Activated naive CD8-positive, alpha-beta T cell treated with anti-CD3 and anti-CD28 coated beads for 36 hours (primary cell): ENCODE measurements at regions not wholly inside any gene's neighbourhood (a gene's known extent, or its start where the extent isn't known, plus 50 kb on each side); places are given as distances from the start of the nearest gene placed in this dataset.

Experiments
- DNase-seq: peaks from one replicate; pipeline ENCODE4 v3.0.0; 2021
- H3K27ac Mint-ChIP-seq: one replicate; pipeline ENCODE4 v1.8.0; 2022; ENCODE audit warnings: mild to moderate bottlenecking, moderate library complexity, mixed read lengths
- H3K27me3 Mint-ChIP-seq: one replicate; pipeline ENCODE4 v1.8.0; 2022; ENCODE audit warnings: mild to moderate bottlenecking, mixed read lengths
- H3K36me3 Mint-ChIP-seq: one replicate; pipeline ENCODE4 v1.8.0; 2021; ENCODE audit warnings: mild to moderate bottlenecking, mixed read lengths
- H3K4me1 Mint-ChIP-seq: one replicate; pipeline ENCODE4 v1.8.0; 2021; ENCODE audit warnings: mixed read lengths
- H3K4me3 Mint-ChIP-seq: one replicate; pipeline ENCODE4 v1.8.0; 2022; ENCODE audit warnings: mild to moderate bottlenecking, moderate library complexity, mixed read lengths
- H3K9me3 Mint-ChIP-seq: one replicate; pipeline ENCODE4 v1.8.0; 2022; ENCODE audit warnings: mixed read lengths

DNA sequence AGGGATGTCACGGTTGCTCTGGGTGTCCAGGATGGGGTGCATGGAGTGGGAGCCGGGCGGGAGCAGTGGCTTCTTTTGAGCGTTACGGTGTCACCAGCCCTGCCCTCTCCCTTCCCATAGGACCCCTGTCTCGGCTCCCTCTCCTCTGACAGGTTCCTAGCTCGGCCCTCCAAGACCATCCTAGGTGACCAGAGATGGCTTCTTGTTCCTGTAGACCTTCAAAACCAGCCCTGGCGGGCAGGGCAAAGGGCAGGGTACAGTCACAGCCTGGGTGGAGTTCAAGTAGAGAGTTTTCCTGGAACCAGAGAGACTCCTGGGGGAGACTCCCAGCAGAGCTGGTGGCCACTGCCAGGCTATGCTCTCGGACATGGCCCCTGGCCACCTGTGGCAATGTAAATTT is 345.6 kb upstream of the AJAP1 start:
- H3K9me3 Mint-ChIP-seq: peaks cover 4% of the 10 kb centered on the region

DNA sequence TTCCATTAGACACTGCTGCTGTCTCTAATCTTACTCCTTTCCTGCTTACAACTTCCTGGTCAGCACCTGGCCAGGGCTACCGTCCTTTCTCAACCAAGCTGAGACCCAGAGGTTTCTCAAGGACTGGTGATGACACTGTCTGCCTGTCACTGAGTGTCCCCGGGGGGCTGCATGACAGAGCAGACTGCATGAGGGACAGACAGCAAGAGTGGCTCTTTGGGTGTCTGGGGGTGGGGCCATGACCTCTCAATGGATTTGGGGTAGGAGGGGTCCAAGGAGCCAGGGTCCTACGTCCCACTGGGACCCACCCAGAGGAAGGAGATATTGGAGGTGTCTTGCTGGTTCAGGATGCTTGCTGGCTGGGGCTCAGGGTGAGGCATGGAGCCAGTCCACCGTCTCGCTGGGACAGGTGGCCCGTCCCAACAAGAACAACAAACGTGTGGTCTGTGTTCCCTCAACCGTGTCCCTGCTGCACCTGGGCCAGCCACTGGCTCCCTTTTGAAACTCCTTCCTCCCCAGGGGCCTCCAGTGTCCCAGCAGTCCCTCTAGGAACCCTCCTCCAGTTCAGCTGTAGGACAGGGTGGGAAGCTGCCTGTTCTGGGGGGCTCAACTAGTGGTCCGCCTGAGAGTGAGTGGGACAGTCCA is 344.6 kb upstream of the AJAP1 start:
- H3K9me3 Mint-ChIP-seq: peaks cover 8% of the 10 kb centered on the region
- H3K27me3 Mint-ChIP-seq: no peaks in the 10 kb centered on the region
- DNase-seq: no peak
- no peaks in the 10 kb centered on the region for H3K4me1 Mint-ChIP-seq
- no peaks in the 10 kb centered on the region for H3K36me3 Mint-ChIP-seq
- H3K27ac Mint-ChIP-seq: no peak overlapping the region
- no peak overlapping the region for H3K4me3 Mint-ChIP-seq

More for the DNA sequence above, 345.6 kb upstream of the AJAP1 start:
- H3K36me3 Mint-ChIP-seq: no peaks in the 10 kb centered on the region
- no peak for DNase-seq
- H3K4me3 Mint-ChIP-seq: no peak overlapping the region
- H3K27ac Mint-ChIP-seq: no peak overlapping the region
- no peaks in the 10 kb centered on the region for H3K27me3 Mint-ChIP-seq
- no peaks in the 10 kb centered on the region for H3K4me1 Mint-ChIP-seq

DNA sequence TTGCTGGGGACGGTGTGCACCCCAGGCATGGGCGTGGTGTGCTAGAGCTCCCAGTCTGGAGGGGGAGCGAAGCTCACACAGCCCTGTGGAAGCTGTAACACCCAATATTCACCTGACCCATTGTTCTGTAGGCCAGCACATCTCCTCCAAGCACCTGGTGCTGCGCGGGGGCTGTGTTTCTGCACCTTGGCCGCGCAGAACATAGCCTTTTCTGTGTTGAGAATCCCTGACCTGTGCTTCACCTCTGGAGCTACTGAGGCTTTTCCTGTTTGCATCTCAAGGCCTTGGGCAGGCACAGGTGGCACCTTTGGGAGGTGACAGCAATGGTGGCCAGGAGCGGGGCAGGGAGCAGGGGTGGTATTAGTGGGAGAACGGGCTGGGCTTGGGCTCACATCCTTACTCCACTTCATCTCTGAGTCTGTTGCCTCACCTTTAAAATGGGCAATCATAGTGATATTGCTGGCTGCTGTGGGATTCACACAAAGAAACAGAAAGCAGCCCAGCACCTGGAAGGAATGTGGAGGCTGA is 343.9 kb upstream of the AJAP1 start:
- H3K27me3 Mint-ChIP-seq: no peaks in the 10 kb centered on the region
- H3K4me1 Mint-ChIP-seq: no peaks in the 10 kb centered on the region
- no peak for DNase-seq
- peaks cover 11% of the 10 kb centered on the region for H3K9me3 Mint-ChIP-seq
- H3K27ac Mint-ChIP-seq: no peak overlapping the region
- no peak overlapping the region for H3K4me3 Mint-ChIP-seq
- H3K36me3 Mint-ChIP-seq: no peaks in the 10 kb centered on the region

DNA sequence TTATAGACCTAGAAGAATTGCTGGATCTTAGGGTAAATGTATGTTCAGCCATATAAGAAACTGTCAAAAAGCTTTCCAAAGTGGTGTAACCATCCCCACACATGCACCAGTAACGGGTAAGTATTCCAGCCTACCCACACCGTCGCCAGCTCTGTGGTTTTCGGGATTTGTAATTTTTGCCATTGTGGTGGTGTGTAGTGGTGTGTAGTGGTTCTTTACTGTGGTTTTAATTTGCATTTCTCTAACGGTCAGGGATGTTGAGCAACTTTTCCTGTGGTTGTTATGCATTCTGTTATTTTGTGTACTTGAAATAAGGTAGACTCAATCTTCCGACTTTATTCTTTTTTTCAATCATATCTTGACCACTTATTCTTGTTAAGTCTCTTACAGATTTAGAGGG is 342.4 kb upstream of the AJAP1 start:
- no peak for DNase-seq
- Mint-ChIP-seq H3K36me3 (no peaks in the 10 kb centered on the region), H3K9me3 (peaks cover 11% of the 10 kb centered on the region), H3K4me1 (no peaks in the 10 kb centered on the region), H3K27me3 (no peaks in the 10 kb centered on the region), H3K27ac (no peak overlapping the region), H3K4me3 (no peak overlapping the region)

DNA sequence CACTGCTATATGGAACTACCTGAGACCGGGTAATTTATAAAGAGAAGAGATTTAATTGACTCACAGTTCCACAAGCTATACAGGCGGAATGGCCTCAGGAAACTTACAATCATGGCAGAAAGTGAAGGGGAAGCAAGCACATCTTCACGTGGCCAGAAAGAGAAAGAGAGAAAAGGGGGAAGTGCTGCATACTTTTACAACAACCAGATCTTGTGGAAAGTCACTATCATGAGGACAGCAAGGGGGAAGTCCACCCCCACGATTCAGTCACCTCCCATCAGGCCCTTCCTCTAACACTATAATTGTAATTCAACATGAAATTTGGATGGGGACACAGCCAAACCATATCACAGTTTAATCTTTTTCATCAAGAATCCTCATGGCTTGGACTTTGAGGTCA is 339.2 kb upstream of the AJAP1 start:
- Mint-ChIP-seq H3K9me3 (peaks cover 11% of the 10 kb centered on the region), H3K27ac (no peak overlapping the region), H3K4me1 (no peaks in the 10 kb centered on the region), H3K27me3 (peaks cover 4% of the 10 kb centered on the region), H3K4me3 (no peak overlapping the region), H3K36me3 (no peaks in the 10 kb centered on the region)
- no peak for DNase-seq

DNA sequence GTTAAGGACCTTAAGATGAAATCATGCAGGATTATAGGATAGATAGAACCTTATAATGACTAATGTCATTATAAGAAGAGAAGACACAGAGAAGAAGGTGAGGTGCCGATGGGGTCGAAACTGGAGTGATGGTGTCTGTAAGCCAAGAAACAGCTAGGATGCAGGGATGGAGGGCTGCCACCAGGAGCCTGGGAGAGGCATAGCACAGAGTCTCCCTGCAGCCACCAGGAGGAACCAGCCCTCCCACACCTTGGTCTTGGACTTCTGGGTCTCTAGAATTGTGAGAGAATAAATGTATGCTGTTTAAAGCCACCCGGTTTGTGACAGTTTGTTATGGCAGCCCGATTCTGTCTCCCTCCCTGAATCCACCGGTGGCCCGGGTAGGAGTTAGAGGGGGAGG is 337.2 kb upstream of the AJAP1 start:
- DNase-seq: no peak
- Mint-ChIP-seq H3K36me3 (no peaks in the 10 kb centered on the region), H3K27ac (no peak overlapping the region), H3K27me3 (peaks cover 4% of the 10 kb centered on the region), H3K9me3 (peaks cover 18% of the 10 kb centered on the region), H3K4me1 (no peaks in the 10 kb centered on the region), H3K4me3 (no peak overlapping the region)

DNA sequence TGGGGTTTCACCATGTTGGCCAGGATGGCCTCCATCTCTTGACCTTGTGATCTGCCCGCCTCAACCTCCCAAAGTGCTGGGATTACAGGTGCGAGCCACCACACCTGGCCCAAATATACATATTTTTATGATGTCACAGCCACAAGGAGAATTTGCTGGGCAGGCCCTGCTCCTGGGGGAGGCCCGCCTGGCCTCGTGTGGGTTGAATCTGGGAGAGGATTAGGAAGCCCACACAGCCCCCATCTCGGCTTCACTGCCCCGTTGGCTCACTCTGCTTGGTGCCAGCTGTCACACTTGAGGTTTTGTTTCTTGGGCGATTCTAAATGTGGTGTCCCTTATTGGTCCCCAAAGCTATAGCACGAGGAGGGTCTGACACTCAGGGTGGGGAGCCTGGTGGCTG is 335.7 kb upstream of the AJAP1 start:
- no peaks in the 10 kb centered on the region for H3K4me1 Mint-ChIP-seq
- H3K27me3 Mint-ChIP-seq: peaks cover 4% of the 10 kb centered on the region
- H3K9me3 Mint-ChIP-seq: peaks cover 15% of the 10 kb centered on the region
- DNase-seq: no peak
- H3K27ac Mint-ChIP-seq: no peak overlapping the region
- H3K4me3 Mint-ChIP-seq: no peak overlapping the region
- H3K36me3 Mint-ChIP-seq: no peaks in the 10 kb centered on the region

DNA sequence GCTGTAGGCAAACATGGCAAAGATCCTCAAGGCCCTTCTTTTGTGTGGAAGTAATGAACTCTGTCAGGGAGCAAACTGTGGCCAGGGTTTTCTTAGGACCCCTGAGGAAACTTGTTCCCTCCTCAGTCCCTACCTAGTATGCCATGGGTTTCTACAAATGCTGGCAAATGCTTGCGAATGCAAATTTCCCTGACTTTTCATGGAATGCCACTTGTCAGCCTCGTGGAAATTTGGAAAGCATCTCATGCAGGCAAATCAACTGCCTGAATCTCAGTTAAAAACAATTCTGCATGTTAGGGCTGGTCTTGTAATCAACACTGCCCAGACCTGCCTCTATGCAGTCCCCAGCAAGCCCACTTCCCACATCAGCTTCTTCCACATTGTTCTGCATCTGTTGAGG is 334.9 kb upstream of the AJAP1 start:
- H3K4me1 Mint-ChIP-seq: no peaks in the 10 kb centered on the region
- peaks cover 4% of the 10 kb centered on the region for H3K27me3 Mint-ChIP-seq
- H3K9me3 Mint-ChIP-seq: peaks cover 14% of the 10 kb centered on the region
- no peak overlapping the region for H3K4me3 Mint-ChIP-seq
- H3K27ac Mint-ChIP-seq: no peak overlapping the region
- no peaks in the 10 kb centered on the region for H3K36me3 Mint-ChIP-seq
- no peak for DNase-seq

DNA sequence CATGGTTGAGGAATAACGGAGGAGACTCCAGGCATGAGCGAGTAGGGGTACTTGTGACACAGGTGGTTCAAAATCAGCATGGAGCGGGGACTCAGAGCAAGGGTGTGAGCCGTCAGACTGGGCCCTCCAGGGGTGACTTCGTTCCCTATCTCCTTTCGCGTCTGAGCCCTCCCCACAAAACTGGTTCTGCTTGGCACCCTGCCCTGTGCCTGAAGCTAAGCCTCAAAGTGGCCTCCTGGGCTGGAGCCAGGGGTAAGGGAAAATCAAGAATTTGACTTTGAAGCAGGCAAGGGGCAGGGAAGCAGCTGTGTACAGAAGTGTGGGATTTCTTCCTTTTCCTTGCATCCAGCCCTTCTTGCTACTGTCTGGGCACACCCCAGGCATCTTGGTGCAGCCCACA is 331.5 kb upstream of the AJAP1 start:
- no peak overlapping the region for H3K4me3 Mint-ChIP-seq
- H3K36me3 Mint-ChIP-seq: no peaks in the 10 kb centered on the region
- peaks cover 7% of the 10 kb centered on the region for H3K9me3 Mint-ChIP-seq
- H3K27ac Mint-ChIP-seq: no peak overlapping the region
- DNase-seq: no peak
- peaks cover 4% of the 10 kb centered on the region for H3K27me3 Mint-ChIP-seq
- no peaks in the 10 kb centered on the region for H3K4me1 Mint-ChIP-seq

DNA sequence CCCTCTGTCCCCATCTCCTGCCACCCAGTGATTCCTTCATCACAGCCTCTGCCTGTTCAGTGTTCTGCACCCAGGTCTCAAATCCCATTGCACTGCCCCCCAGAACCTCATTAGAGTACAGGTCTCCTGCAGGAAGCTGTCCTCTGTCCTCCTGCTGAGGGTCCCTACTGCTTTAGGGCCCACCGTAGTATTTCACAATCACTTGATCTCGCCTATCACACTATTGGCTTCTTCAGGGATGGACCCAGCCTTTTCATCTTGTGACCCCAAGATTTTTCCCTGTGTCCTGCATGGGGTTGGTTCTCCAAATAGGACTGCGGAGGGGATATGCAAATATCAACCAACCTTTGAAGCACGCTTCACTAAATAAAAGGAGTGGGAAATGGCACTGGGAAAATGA is 331.1 kb upstream of the AJAP1 start:
- no peaks in the 10 kb centered on the region for H3K36me3 Mint-ChIP-seq

DNA sequence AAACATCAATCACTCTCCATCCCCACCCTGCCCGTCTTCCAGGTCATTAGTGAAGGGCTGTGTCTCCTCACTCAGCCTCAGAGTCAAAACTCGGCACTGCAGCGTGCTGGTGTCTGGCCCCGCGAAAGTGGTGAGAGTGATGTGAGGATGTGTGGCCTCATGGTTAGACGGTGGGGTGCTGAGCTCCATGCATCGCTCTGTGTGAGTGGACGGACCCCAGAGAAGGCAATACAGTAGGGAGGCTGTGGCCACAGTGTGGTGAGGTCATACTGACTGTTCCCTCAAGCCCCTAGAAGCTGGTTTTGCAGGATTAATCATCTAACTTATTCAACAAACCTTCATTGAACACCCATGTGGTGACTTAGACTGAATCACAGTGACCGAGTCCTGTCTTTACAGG is 329.9 kb upstream of the AJAP1 start:
- H3K27me3 Mint-ChIP-seq: no peaks in the 10 kb centered on the region
- H3K9me3 Mint-ChIP-seq: peaks cover 7% of the 10 kb centered on the region
- H3K36me3 Mint-ChIP-seq: no peaks in the 10 kb centered on the region
- no peaks in the 10 kb centered on the region for H3K4me1 Mint-ChIP-seq
- no peak for DNase-seq
- H3K4me3 Mint-ChIP-seq: no peak overlapping the region
- H3K27ac Mint-ChIP-seq: no peak overlapping the region

More for the DNA sequence above, 331.1 kb upstream of the AJAP1 start:
- no peak for DNase-seq
- peaks cover 4% of the 10 kb centered on the region for H3K27me3 Mint-ChIP-seq
- no peak overlapping the region for H3K4me3 Mint-ChIP-seq
- H3K27ac Mint-ChIP-seq: no peak overlapping the region
- peaks cover 7% of the 10 kb centered on the region for H3K9me3 Mint-ChIP-seq
- H3K4me1 Mint-ChIP-seq: no peaks in the 10 kb centered on the region

DNA sequence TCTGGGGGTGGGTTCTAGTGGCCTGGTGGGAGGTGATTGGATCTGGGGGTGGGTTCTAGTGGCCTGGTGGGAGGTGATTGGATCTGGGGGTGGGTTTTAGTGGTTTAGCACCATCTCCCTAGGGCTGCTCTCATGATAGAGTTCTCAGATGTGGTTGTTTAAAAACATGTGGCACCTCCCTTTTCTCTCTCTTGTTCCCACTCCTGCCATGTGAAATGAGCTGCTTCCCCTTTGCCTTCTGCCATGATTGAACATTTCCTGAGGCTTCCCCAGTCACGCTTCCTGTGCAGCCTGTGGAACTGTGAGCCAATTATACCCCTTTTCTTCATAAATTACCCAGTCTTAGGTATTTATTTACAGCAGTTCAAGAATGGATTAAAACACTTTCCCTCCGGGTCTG is 327.3 kb upstream of the AJAP1 start:
- H3K4me1 Mint-ChIP-seq: no peaks in the 10 kb centered on the region
- no peak overlapping the region for H3K4me3 Mint-ChIP-seq
- H3K27me3 Mint-ChIP-seq: peaks cover 4% of the 10 kb centered on the region
- no peaks in the 10 kb centered on the region for H3K36me3 Mint-ChIP-seq
- DNase-seq: no peak
- no peak overlapping the region for H3K27ac Mint-ChIP-seq
- no peaks in the 10 kb centered on the region for H3K9me3 Mint-ChIP-seq

DNA sequence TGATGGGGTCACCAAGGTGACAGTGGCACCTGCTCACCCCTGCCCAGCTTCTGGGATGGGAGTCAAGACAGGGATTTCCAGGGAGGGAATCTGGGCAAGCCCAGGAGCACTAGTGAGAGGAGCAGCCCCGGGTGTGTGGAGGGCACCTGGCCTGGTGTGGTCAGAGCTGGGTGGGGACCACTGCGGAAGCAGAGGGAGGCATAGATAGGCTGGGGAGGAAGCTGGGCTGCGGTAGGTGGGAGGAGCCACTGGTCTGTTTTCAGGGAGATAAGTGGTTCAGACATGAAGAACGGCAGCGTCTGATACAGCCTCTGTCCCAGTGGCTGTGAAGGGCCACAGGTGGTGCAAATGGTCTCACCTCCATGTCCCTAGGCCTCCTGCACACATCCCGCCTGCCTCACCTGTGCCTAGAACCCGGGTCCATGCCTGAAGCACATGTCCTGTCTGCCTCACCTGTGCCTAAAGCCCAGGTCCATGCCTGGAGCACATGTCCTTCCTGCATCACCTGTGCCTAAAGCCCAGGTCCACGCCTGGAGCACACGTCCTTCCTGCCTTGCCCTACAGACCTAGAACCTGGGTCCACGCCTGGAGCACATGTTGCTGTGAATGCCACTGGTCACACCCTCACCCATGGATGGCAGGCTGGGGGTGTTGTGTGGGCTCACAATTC is 325.9 kb upstream of the AJAP1 start:
- Mint-ChIP-seq H3K4me1 (no peaks in the 10 kb centered on the region), H3K27ac (no peak overlapping the region), H3K36me3 (no peaks in the 10 kb centered on the region), H3K9me3 (peaks cover 2% of the 10 kb centered on the region), H3K27me3 (peaks cover 7% of the 10 kb centered on the region), H3K4me3 (no peak overlapping the region)
- no peak for DNase-seq

DNA sequence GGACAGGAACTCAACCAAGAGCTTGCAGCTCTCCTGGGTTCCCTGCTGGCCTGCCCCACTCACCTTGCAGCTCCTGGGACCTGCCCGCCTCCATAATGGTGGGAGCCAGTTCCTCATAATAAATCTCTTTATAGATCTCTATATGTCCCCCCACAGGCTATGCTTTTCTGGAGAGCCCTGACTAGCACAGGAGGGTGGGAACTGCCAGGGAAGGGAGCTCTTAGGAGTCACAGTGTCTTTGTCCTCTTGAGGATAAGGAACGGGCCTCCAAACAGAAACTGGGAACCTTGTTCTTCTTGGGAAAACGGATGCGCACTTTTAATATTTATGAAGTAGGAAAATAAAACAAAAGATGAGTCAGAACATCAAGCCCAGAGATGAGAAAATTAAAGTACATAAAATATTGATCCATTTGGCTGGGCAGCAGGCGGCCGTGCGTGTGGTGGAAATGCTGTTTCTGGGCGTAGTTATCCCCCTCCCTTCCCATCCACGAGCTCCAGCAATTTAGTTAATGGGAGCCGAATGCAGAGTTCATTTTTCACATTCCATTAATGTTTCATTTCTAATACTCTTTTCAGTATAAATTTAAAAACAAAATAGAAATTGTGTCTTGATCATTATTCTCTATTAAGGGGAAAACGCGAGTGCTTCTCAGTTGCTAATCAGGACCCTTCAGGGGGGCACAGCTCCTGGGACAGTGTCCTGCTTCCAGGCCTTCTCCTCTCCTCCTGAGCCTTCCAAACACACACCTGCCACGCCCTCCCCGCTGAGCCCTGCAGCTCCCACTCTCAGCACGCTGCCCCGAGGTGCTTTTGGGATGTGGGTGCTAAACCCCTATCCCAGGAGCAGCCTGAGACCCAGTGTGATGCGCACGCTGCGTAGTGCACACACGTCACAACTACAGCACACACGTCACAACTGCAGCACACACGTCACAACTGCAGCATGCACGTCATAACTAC is 323.3 kb upstream of the AJAP1 start:
- H3K4me3 Mint-ChIP-seq: no peak overlapping the region
- DNase-seq: no peak
- no peaks in the 10 kb centered on the region for H3K36me3 Mint-ChIP-seq
- no peaks in the 10 kb centered on the region for H3K4me1 Mint-ChIP-seq
- H3K27ac Mint-ChIP-seq: no peak overlapping the region
- peaks cover 8% of the 10 kb centered on the region for H3K27me3 Mint-ChIP-seq
- H3K9me3 Mint-ChIP-seq: peaks cover 4% of the 10 kb centered on the region

DNA sequence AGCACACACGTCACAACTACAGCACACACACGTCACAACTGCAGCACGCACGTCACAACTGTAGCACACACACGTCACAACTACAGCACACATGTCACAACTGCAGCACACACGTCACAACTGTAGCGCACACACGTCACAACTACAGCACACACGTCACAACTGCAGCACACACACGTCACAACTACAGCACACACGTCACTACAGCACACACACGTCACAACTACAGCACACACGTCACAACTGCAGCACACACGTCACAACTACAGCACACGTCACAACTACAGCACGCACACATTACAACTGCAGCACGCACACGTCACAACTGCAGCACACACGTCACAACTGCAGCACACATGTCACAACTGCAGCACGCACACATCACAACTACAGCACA is 322.6 kb upstream of the AJAP1 start:
- peaks cover 4% of the 10 kb centered on the region for H3K9me3 Mint-ChIP-seq
- no peaks in the 10 kb centered on the region for H3K4me1 Mint-ChIP-seq
- no peak overlapping the region for H3K27ac Mint-ChIP-seq
- DNase-seq: no peak
- no peak overlapping the region for H3K4me3 Mint-ChIP-seq
- peaks cover 8% of the 10 kb centered on the region for H3K27me3 Mint-ChIP-seq
- no peaks in the 10 kb centered on the region for H3K36me3 Mint-ChIP-seq
